OCI-LY1 (cell line): ENCODE measurements at regions not wholly inside any gene's neighbourhood (a gene's known extent, or its start where the extent isn't known, plus 50 kb on each side); places are given as distances from the start of the nearest gene placed in this dataset.

Source experiments
- H2AFZ ChIP-seq: fragments of 200-600 bp; sonication (generic), shearing (Covaris generic); 2 replicates; pipeline ENCODE4 v1.6.0; 2014; ENCODE audit warnings: antibody characterized with exemption, mild to moderate bottlenecking, low read length
- H3F3A ChIP-seq: fragments of 200-600 bp; sonication (generic), shearing (Covaris generic); 2 replicates; pipeline ENCODE4 v1.6.0; 2014; ENCODE audit warnings: mild to moderate bottlenecking, antibody characterized with exemption, low read length, moderate library complexity; ENCODE audit not compliant: insufficient read depth
- H3K27ac ChIP-seq: fragments of 200-600 bp; sonication (generic); 2 replicates; pipeline ENCODE4 v1.5.1; 2014; ENCODE audit warnings: low read length, mixed run types, mild to moderate bottlenecking, low read depth; ENCODE audit not compliant: poor library complexity, severe bottlenecking
- H3K27me3 ChIP-seq: fragments of 200-600 bp; sonication (generic); 2 replicates; pipeline ENCODE4 v1.6.0; 2014; ENCODE audit warnings: antibody characterized with exemption, mild to moderate bottlenecking, low read length, moderate library complexity; ENCODE audit not compliant: insufficient read depth
- H3K36me3 ChIP-seq: fragments of 200-600 bp; sonication (generic); 2 replicates; pipeline ENCODE4 v1.6.1; 2014; ENCODE audit warnings: mild to moderate bottlenecking, antibody characterized with exemption, low read length, moderate library complexity, mixed read lengths; ENCODE audit not compliant: insufficient read depth
- H3K4me1 ChIP-seq: fragments of 200-600 bp; sonication (generic); 2 replicates; pipeline ENCODE4 v1.5.1; 2014; ENCODE audit warnings: mild to moderate bottlenecking, low read length, moderate library complexity; ENCODE audit not compliant: insufficient read depth, severe bottlenecking
- H3K4me2 ChIP-seq: fragments of 200-600 bp; sonication (generic), shearing (Covaris generic); 2 replicates; pipeline ENCODE4 v1.6.1; 2014; ENCODE audit warnings: low read length
- H3K4me3 ChIP-seq: fragments of 200-600 bp; sonication (generic); 2 replicates; pipeline ENCODE4 v1.5.1; 2014; ENCODE audit warnings: low read length, low read depth, mild to moderate bottlenecking, mixed read lengths; ENCODE audit not compliant: poor library complexity, severe bottlenecking
- H3K79me2 ChIP-seq: fragments of 200-600 bp; shearing (Covaris generic); 2 replicates; pipeline ENCODE4 v1.6.1; 2016; ENCODE audit warnings: mixed run types, low read length, mixed read lengths; ENCODE audit not compliant: insufficient read depth
- H3K9ac ChIP-seq: fragments of 200-600 bp; sonication (generic), shearing (Covaris generic); 2 replicates; pipeline ENCODE4 v1.6.1; 2014; ENCODE audit warnings: mild to moderate bottlenecking, low read length, mixed read lengths
- H3K9me2 ChIP-seq: fragments of 200-600 bp; sonication (generic), shearing (Covaris generic); 2 replicates; pipeline ENCODE4 v1.6.1; 2014; ENCODE audit warnings: low read depth, mild to moderate bottlenecking, low read length, mixed read lengths
- H3K9me3 ChIP-seq: fragments of 200-600 bp; shearing (Covaris generic); 2 replicates; pipeline ENCODE4 v1.6.1; 2014; ENCODE audit warnings: low read length, mixed read lengths
- H4K20me1 ChIP-seq: fragments of 200-600 bp; sonication (generic), shearing (Covaris generic); 2 replicates; pipeline ENCODE4 v1.6.0; 2016; ENCODE audit warnings: mild to moderate bottlenecking, low read length; ENCODE audit not compliant: insufficient read depth
- CTCF ChIP-seq: fragments of 200-600 bp; sonication (generic), shearing (Covaris generic); IDR thresholded peaks from 2 replicates; pipeline ENCODE4 v1.5.1; 2017; ENCODE audit warnings: mild to moderate bottlenecking, antibody characterized with exemption, low read length, moderate library complexity, mixed read lengths
- EZH2 ChIP-seq: fragments of 200-600 bp; sonication (generic), shearing (Covaris generic); IDR thresholded peaks from 2 replicates; pipeline ENCODE4 v1.8.0; 2017; ENCODE audit warnings: borderline replicate concordance, mixed run types, mild to moderate bottlenecking, antibody characterized with exemption, low read length, moderate library complexity, mixed read lengths

- Histone ChIP-seq H3K9me2 (no peaks in the 10 kb centered on the region), H3K27ac (no peak overlapping the region), H3K79me2 (no peaks in the 10 kb centered on the region), H3K36me3 (no peaks in the 10 kb centered on the region), H4K20me1 (no peaks in the 10 kb centered on the region), H3K4me2 (no peak overlapping the region), H3F3A (no peaks in the 10 kb centered on the region), H3K9me3 (no peaks in the 10 kb centered on the region), H3K27me3 (0 out of 2 replicates have a peak, but pooled peaks cover 2% of the 10 kb centered on the region), H3K4me1 (no peaks in the 10 kb centered on the region), H3K9ac (no peak overlapping the region), H2AFZ (no peak overlapping the region), H3K4me3 (no peak overlapping the region)
- no peak for TF ChIP-seq CTCF
- no peak for TF ChIP-seq EZH2
These were observed 792.5 kb downstream of the DIAPH3 start for GRCh38 chr13:59371229-59371628.

- Histone ChIP-seq H3K9me2 (no peaks in the 10 kb centered on the region), H2AFZ (no peak overlapping the region), H3K36me3 (no peaks in the 10 kb centered on the region), H3K4me3 (no peak overlapping the region), H3K4me2 (no peak overlapping the region), H3K27me3 (0 out of 2 replicates have a peak, but pooled peaks cover 2% of the 10 kb centered on the region), H3F3A (no peaks in the 10 kb centered on the region), H3K9me3 (no peaks in the 10 kb centered on the region), H4K20me1 (no peaks in the 10 kb centered on the region), H3K9ac (no peak overlapping the region), H3K4me1 (no peaks in the 10 kb centered on the region), H3K79me2 (no peaks in the 10 kb centered on the region), H3K27ac (no peak overlapping the region)
- TF ChIP-seq EZH2 (no peak), CTCF (no peak)
These were observed 790.4 kb downstream of the DIAPH3 start for GRCh38 chr13:59373341-59373740.

- H3K4me3 ChIP-seq, result no peak overlapping the region
- H3K9me3 ChIP-seq, result no peaks in the 10 kb centered on the region
- no peak for TF ChIP-seq EZH2
- no peak for TF ChIP-seq CTCF
- H4K20me1 ChIP-seq, result no peaks in the 10 kb centered on the region
- H3F3A ChIP-seq, result no peaks in the 10 kb centered on the region
- H3K36me3 ChIP-seq, result no peaks in the 10 kb centered on the region
- H3K79me2 ChIP-seq, result no peaks in the 10 kb centered on the region
- no peak overlapping the region for H3K9ac ChIP-seq
- H2AFZ ChIP-seq, result no peak overlapping the region
- H3K27ac ChIP-seq, result no peak overlapping the region
- no peaks in the 10 kb centered on the region for H3K4me1 ChIP-seq
- no peak overlapping the region for H3K4me2 ChIP-seq
- 0 out of 2 replicates have a peak, but pooled peaks cover 2% of the 10 kb centered on the region for H3K27me3 ChIP-seq
- no peaks in the 10 kb centered on the region for H3K9me2 ChIP-seq
These were observed 789.0 kb downstream of the DIAPH3 start for GRCh38 chr13:59374691-59375090.
